Caki2 (cell line): ENCODE measurements at regions not wholly inside any gene's neighbourhood (a gene's known extent, or its start where the extent isn't known, plus 50 kb on each side); places are given as distances from the start of the nearest gene placed in this dataset.

ENCODE experiments used
- DNase-seq: peaks from one replicate; pipeline ENCODE4 v3.0.0-alpha.2; 2015; ENCODE audit warnings: low read depth
- in situ Hi-C: cut with HindIII; loops from 2 replicates; pipeline ENCODE4 v1.10.0; 2016; ENCODE audit warnings: low sequenced_read_pairs, low pct_unique_long_range_greater_than_20kb, mixed read lengths

DNA sequence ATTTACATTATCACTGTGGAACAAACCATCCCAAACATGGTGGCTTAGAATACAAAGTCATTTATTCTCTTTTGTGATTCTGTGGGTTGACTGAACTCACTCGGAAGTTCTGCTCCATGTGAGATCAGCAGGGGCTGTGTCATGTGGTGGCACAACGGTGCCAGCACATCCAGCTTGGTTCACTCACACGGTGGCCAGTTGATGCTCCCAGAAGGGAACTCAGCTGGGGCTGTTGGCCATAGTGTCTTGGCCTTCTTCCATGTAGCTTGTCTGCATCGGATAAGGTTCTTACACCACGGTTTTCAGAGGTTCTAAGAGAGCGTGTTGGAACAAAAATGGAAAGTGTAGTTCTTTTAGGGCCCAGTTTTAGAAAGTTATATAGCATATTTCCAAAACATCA is 312.7 kb downstream of the DMRT2 start:
- in situ Hi-C loops = no loop called here
- DNase-seq = no peak

DNA sequence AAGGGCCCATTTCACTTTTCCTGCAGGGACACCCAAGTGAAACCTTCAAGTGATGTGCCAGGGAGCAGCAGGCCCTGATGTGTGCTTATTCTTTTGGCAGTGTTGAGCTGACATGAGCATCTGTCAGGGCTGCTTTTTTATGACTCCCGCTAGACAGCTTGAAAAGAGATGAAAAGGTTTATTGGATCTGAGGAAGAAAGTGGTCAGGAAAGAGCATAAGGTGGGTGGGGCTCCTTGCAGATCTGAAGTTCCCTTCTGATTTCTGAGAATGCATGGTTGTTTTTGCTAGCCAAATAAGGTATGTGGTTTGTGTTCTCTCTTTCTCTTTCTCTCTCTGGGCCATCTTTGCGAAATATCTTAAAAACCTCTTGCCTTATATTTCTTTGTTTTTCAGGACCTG is 316.1 kb downstream of the DMRT2 start:
- in situ Hi-C loops = no loop called here
- DNase-seq = no peak

- in situ Hi-C loops = no loop called here
Measured at GRCh38 chr9:1369297-1369696, 319.1 kb downstream of the DMRT2 start.

GRCh38 chr9:1373445-1373844 is 323.3 kb downstream of the DMRT2 start:
- in situ Hi-C loops = no loop called here
- no peak for DNase-seq

More at GRCh38 chr9:1369297-1369696, 319.1 kb downstream of the DMRT2 start:
- DNase-seq = no peak

GRCh38 chr9:1383899-1384455 is 333.8 kb downstream of the DMRT2 start:
- in situ Hi-C loops = no loop called here
- DNase-seq = no peak

GRCh38 chr9:1384816-1385215 is 334.7 kb downstream of the DMRT2 start:
- no peak for DNase-seq
- in situ Hi-C loops = no loop called here

DNA sequence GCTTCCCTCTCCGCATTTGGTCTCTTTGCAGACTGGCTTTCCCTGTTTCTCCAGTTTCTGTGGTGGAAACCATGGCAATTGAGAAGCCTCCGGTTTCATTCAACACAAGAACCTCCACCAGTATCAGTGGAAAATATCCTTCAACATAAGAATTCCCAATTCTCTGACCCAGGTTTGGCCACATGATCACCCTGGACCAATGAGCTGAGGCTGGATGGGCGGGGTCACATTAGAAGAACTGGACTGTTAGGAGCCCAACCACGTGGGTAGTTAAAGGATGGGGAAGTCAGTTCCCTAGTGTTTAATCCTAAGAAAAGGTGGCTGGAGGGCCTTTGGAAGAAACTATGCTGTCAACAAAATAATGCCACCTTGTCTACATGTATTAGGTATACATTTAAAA is 336.3 kb downstream of the DMRT2 start:
- in situ Hi-C loops = no loop called here
- no peak for DNase-seq

- in situ Hi-C loops = no loop called here
- DNase-seq = no peak
Measured at GRCh38 chr9:1388216-1388615, 338.1 kb downstream of the DMRT2 start.

DNA sequence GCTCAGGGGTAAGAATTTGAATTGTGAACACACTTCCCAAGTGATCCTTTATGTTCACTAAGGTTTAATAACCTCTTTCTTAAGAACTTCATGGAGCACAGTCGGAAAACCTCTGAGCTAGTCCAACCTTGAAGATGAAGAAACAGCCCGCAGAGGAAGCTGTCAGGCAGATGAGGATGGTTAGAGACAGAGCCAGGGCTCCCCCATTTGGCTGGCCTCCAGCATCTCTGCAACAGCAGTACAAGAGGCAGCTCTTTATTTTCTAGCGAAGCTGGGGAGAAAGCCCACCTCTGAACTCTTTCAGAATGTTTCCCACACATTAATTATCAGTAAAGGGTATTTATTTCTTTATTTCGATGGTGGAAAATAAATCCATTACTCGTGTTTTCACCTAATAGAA is 350.8 kb downstream of the DMRT2 start:
- in situ Hi-C loops = no loop called here
- no peak for DNase-seq

DNA sequence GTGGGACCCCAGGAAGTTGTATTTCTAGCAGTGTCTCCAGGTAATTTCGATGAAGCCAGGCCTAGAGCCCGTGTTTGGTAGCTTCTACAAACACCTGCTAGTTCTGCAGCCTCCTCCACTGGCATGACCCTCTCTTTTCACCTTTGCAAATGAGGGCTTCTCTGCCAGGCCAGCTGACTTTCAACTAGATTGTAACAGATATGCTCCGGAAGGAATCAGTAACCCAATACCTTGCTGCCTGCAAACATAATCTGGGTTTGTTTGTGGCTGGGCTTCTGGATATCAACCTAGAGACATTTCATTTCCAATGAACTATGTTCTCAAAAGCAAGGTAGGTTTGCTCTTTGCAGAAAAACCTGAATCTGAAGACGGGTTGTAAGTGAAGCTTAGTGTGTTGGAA is 354.8 kb downstream of the DMRT2 start:
- DNase-seq = no peak
- in situ Hi-C loops = no loop called here

- in situ Hi-C loops = no loop called here
- no peak for DNase-seq
Measured at GRCh38 chr9:1411826-1412225, 361.7 kb downstream of the DMRT2 start.

GRCh38 chr9:1414711-1415131 is 364.6 kb downstream of the DMRT2 start:
- in situ Hi-C loops = no loop called here
- no peak for DNase-seq

- in situ Hi-C loops = no loop called here
- no peak for DNase-seq
Measured at GRCh38 chr9:1415146-1415545, 365.0 kb downstream of the DMRT2 start.

GRCh38 chr9:1416261-1416660 is 366.1 kb downstream of the DMRT2 start:
- in situ Hi-C loops = no loop called here

DNA sequence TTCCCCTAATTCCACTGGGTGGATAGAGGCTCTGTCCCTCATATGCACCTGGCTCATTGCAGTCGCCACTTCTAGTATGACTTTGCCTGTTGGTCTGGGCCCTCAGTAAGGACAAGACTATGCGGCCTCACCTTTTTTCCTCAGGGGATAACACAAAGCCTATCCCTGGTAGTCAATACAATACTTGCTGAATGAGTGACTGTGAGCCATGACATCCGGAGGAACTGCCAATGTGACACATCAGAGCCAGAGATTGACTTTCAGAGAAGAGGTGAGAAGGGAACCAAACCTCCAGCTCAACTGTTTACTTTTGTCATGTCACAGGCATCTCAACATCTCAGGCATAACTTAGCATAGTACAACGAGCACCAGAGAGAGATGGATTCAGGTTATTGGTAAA is 371.3 kb downstream of the DMRT2 start:
- in situ Hi-C loops = no loop called here
- DNase-seq = no peak

More at GRCh38 chr9:1416261-1416660, 366.1 kb downstream of the DMRT2 start:
- DNase-seq = no peak

DNA sequence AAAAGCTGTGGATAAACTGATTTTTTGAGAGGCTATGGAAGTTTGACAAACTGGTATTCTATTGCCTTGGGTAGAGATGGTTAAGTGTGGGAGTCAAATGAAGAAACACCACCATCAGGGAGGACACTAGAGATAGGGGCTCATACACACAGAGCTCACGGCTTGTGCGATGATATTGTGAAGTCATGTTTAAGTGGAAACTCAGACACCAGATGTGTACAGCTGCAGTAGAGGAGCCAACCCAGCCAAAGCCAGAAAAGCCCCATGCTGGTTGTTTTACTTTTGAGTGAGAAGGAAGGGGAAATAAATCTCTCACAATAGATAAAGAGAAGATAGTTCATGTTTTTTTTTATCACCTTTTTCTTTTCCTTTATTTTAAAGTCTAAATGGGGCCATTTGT is 377.7 kb downstream of the DMRT2 start:
- in situ Hi-C loops = no loop called here
- no peak for DNase-seq

DNA sequence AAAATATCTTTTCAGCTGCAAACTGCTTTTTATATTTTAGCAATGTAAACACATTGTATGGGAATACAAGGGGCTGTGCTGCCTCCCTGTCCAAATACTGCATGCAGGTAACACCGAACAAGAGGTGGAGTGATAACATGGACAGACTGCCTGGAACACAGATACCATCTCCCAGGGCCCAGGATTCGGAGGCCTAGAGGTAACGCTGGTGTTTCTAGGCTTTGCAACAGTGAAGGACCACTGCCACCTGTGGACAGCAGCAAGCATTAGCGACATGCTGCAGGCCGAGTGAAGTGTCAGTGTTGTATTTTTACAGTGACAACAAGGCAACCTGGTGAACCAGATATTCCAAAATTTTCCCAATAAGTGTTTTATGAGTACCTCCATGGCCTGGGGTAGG is 379.1 kb downstream of the DMRT2 start:
- in situ Hi-C loops = no loop called here
- DNase-seq = no peak

- in situ Hi-C loops = no loop called here
- no peak for DNase-seq
Measured at GRCh38 chr9:1431461-1431860, 381.3 kb downstream of the DMRT2 start.

DNA sequence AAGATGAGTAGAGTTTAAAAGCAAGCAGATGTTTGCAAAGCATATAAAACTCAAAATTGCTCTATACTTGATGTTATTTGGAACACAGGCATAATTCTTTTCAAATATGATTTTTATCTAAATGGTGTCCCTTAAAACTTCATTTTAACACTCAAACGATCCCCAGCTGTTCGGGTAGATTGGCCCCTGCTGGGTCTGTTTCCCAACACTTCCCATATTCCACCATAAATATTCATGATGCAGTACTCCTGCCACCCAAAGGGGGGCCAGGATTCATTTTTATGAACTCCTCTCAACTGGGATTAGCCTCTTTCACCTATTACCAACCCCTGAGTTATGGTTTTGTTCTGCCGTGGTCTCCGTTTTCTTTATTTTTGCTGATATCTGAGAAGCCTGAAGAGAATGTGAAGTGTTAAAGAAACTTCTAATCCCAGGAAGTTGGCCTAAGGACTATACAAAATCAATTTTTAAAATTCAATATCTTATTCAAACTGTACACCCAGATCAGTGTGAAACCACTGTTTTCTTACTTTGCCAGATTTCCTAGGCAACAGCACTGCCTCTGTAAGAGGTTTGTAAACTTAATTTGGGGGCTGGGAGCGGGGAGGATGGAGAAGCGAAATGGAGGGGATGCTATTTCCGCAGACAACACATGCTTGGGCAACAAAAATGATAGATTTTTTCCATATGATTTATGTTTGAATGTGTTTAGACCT is 384.1 kb downstream of the DMRT2 start:
- DNase-seq = no peak
- in situ Hi-C loops = no loop called here

DNA sequence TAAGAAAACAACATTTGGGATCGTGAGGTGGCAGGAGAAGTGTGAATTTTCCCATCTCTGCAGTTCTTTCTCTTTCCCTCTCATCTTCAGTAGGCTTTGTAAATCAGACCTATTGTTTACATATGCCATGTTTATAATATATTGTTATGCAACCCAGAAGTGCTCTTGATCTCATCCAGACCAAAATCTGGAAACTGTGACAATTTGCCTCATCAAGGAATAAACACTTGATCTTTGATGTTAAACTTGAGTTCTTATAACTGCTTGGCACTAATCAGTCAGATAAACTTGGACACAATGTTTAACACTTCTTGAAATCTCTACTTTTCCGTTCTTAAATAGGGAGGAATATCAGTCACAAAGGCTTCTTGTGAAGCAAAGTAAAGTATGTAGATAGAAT is 384.7 kb downstream of the DMRT2 start:
- in situ Hi-C loops = no loop called here
- no peak for DNase-seq
